PFSK-1 (cell line): ENCODE measurements at regions not wholly inside any gene's neighbourhood (a gene's known extent, or its start where the extent isn't known, plus 50 kb on each side); places are given as distances from the start of the nearest gene placed in this dataset.

Source experiments
- POLR2AphosphoS5 ChIP-seq: IDR thresholded peaks from 2 replicates; pipeline ENCODE4 v1.6.1; 2012; ENCODE audit warnings: low read depth, mild to moderate bottlenecking, control low read depth, low read length, moderate library complexity
- REST ChIP-seq, 2 experiments: IDR thresholded peaks; 2 replicates each; pipeline versions ENCODE4 v1.6.1 to v1.8.0; 2011 to 2012; ENCODE audit warnings: low read depth in 2 of 2, low read length in 2 of 2, control low read depth in 1 of 2, inconsistent platforms in 1 of 2, mild to moderate bottlenecking in 1 of 2, moderate library complexity in 1 of 2; ENCODE audit not compliant: insufficient read depth in 1 of 2

GRCh38 chr2:176772816-176773215 is 439.8 kb upstream of the HNRNPA3 start:
- TF ChIP-seq POLR2AphosphoS5 (no peak), REST (IDR thresholded peaks at IDR 0.05; ENCODE audit: insufficient read depth in 1 of 2, low read depth in 2 of 2, low read length in 2 of 2) (no peak)
